A172 (cell line): ENCODE measurements at regions not wholly inside any gene's neighbourhood (a gene's known extent, or its start where the extent isn't known, plus 50 kb on each side); places are given as distances from the start of the nearest gene placed in this dataset.
"Not testable (repeated sequence)": the region's sequence is repeated elsewhere in the genome, so short reads cannot be mapped to it uniquely, and the experiment has no call there.

Experiments
- DNase-seq: peaks from one replicate; pipeline ENCODE4 v3.0.0-alpha.2; 2015; ENCODE audit warnings: low spot score

DNA sequence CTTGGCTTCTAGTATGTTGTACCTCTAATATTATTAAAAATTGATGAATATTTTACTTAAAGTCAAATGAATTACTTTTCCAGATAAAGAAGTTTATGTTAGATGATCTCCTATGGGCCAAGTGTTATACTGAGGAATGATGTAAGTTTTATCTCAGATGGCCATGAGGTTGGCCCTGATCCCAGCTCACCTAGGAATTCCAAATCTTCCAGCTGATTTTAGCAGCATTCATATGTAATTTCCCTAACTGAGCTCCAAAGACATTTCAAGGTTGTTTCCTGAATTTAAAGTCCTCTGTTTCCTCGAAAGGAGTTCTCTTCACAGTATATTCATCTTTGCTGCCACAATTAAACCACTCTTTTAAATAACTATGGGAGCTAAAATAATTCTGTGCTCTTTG lies 1670.4 kb upstream of the SPRY2 start:
- no peak for DNase-seq

DNA sequence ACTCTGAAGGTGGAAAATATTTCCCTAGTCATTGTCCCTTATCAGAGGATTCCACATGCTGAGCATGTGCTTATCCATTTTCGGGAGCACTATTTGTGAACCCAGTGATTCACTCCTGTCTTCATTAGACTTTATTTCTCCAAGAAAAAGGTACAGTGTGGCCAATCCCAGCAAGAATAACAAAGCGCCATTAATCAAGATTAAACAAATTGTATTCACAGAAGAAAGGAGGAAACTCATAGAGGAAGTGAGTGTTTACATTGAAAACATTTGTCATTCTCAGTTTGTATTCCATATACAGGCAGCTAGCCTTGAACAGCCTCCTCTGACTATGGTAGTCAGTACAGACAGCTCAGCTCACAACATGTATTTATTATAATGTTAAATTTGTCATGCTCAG lies 1669.9 kb upstream of the SPRY2 start:
- DNase-seq: peak; percentile 11

DNA sequence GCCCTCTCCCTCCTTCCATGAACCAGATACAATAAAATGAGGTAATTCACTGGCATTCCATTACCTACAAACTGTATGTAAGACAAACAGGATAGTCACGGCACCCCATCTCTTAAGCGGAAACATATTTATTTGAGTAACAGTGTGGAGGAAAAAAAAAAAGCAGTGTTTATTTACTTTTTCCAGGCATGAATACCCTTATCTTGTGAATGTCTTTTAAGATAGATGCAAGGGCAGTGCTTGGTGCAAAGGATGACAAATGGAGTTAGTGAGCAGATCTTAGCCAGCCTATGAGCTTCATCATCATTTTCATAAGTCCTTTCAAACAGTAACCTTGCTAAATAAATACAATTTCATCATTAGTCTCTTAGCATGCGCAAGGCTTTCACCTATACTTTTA lies 1661.8 kb upstream of the SPRY2 start:
- no peak for DNase-seq

DNA sequence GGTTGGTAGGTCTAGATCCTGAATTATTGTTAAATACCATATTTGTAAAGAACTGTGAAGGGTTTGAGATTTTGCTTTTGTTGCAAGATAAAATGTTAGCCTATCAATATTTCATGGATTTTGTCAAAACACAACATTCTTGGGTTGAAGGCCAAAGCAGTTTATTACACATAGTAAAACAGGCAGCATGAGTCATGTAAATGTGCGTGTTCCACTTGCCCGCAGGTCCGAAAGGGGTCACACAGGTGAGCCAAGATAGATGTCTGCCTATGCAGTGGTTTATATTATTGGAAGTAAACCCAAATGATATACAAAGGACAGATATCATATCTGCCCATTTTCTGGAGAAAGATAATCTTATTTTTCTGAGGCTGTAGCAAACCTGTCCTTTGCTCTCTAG lies 1654.4 kb upstream of the SPRY2 start:
- DNase-seq: no peak

DNA sequence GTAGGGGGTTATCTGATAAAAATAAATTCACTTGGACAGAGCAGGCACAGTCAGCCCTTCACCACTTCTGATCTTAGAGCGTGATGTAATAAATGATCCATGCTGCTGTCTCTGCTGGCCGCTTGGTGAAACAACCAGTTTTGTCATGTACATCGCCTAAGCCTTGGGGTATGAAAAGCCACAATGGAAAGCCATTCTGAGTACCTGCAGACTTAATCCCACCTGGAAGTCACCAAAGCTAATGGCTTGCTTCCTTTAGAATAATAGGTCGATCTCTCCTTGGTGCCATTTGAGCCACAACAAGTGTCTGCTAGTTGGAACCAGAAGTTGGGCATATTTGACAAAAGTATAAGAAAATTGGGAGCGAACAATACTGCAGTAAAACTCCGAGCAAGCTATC lies 1649.7 kb upstream of the SPRY2 start:
- no peak for DNase-seq

GRCh38 chr13:81988567-81988966 lies 1647.6 kb upstream of the SPRY2 start:
- DNase-seq: no peak

DNA sequence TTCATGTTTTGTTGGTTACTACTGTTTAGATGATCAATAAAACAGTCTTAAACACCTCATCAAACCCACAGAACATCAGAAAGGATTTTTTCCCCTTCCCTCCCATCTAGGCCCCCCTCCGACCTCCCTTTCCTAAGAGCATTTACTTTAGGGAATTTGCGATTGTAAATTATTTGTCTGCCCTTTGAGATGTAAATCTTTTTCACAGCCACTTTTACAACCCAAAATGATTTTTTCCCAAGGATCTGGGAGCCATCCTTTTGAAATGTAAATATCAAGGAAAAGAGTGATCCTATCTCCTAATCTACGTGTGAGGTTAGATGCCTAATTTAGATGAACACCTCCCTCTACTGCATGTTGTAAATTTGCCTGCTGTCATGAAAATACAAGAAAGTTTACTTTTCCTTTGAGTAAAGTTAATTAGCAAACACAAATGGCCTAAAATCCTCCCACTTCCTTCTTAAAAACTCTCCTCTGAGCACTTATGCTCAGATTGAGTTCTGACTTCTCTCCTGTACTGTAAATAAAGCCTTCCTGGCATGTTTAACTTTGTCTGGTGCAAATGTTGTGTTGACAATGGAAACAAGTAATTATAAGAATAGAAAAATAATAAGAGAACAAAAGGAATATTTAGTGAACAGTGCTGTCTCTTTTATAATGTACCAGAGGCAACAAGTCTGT lies 1646.9 kb upstream of the SPRY2 start:
- DNase-seq: no peak

DNA sequence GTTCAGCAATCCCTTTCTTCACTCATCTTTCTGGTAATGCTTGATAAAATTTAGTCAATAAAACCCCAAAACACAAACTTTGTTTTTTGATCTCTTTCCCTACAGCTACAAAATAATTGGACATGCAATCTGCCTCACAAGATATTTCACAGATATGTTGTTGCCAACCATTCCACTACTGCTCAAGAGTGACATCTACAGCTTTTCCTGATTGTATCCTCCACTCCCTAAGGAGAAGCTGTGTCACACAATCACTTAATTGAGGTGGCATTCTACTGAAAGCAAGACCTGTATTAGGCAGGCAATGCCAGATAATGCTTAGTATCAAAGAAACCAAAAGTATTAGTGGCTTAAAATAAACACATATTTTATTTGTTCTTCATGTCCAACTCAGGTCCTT lies 1646.2 kb upstream of the SPRY2 start:
- DNase-seq: no peak

GRCh38 chr13:81986308-81986707 lies 1645.4 kb upstream of the SPRY2 start:
- DNase-seq: no peak

- no peak for DNase-seq
Measured at GRCh38 chr13:81957121-81957520, 1616.2 kb upstream of the SPRY2 start.

DNA sequence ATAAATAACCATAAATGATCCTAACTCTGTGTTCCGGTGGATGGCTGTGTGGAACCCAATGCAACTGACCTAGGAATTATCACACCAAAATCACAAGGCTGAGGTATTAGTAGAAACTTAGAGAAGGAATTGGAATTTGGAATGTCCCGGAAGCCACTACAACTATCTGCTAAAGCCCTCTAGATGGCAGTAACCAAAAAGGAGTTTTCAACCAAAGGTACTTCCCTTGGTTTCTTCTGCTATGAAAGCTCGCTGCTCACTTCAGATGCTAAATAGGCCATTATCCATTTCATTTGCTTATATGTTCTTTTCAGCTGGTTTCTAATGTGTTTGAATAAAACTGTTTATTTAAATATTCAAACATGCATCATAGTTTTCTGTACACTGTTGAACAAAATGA lies 1589.1 kb upstream of the SPRY2 start:
- peak; percentile 35 for DNase-seq

DNA sequence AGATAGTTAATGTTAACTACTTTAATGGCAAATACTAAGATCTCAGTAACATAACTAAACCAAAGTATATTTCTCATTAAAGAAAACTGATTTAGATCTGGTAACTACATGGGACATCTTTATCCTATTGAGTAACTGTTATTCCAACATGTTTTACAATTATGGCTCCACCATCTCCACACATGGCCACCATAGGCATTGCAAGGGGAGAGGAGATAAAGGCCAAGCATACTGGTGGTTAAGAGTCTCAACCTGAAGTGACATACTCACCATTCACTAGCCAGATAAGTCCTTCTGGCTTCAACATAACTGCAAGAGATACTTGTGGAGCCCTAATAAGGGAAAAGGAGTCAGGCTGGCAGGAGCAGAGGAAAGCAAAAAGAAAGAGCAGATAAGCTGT lies 1586.4 kb upstream of the SPRY2 start:
- DNase-seq: peak; percentile 0

- DNase-seq: no peak
Measured at GRCh38 chr13:81917810-81918209, 1576.9 kb upstream of the SPRY2 start.

- no peak for DNase-seq
Measured at GRCh38 chr13:81916461-81916860, 1575.5 kb upstream of the SPRY2 start.

DNA sequence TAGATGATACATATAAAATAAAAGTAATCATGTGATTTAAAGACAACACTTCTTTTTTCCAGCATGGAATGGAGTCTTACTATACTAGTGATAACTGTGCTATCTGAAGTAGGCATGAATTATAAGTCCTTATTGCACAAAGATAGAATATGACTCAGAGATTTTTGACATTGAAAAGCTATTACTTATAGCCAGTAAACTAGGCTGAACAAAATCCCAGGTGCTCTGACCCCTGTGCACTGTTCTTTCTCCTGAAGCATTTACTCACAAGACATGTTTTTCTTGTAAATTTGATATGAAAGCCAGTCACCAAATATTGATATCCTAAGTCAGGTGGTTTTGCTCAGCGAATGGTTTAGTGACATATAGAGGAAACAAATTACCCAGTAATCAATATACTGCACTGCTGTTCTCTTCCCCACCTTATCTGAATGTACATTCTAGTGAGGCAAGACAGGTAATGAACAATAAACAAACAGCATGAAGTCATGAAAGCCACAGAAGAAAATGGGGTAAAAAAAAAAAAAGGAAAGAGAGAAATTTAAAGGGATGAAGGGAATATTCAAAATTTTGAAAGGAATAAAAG lies 1567.0 kb upstream of the SPRY2 start:
- DNase-seq: no peak

DNA sequence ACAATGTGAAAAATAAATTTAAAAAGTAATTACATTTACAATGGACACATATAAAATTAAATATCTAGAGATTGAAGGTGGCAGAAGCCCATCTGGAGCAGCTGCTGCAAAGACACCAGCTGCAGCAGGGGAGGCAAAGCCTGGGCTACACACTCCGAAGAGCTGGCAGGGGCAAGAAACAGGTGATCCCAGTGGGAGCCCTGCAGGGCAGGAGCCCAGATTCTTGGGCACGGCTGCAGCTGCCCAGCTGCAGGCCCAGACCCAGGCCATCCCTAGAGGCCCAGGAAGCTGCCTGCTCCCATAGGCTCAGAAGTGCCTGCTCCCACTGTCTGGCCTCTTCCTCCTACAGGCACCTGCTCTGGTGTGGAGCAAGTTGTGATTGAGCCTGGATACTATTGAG lies 1547.9 kb upstream of the SPRY2 start:
- DNase-seq: no peak

DNA sequence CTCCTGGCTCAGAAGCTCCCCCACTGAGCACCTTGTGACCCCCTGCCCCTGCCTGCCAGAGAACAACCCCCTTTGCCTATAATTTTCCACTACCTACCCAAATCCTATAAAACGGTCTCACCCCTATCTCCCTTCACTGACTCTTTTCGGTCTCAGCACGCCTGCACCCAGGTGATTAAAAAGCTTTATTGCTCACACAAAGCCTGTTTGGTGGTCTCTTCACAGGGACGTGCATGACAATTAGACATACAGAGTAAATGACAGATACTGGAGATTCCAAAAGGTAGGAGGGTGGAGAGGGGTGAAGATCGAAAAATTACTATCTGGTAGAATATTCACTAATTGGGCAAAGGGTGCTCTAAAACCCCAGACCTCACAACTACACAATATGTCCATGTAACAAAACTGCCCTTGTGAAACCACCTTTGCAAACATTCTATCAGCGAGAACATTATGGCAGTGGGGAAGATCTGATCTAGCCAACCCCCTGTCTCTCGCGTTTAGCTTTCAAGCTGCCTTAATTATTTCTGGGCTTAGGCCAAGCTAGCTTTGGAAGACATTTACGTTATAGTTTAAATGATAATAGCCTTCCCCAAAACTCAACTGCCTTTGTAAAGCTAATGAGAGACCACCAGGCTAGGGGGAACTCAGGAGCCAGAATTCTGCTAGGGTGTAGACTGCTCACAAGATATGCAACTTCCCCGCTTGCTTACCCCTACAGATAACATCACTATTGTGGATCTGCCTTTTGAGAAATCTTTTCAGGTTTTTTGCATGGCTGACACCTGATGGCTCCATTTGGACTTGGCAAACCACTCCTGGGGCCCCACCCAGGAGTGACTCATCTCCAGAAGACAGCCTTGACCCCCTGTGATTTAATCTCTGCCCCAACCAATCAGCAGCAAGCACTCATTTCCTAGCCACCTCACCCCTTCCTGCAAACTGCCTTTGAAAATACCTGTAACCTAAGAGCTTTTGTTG lies 1534.0 kb upstream of the SPRY2 start:
- peak; percentile 14 for DNase-seq

- DNase-seq: no peak
Measured at GRCh38 chr13:81874253-81874652, 1533.3 kb upstream of the SPRY2 start.

DNA sequence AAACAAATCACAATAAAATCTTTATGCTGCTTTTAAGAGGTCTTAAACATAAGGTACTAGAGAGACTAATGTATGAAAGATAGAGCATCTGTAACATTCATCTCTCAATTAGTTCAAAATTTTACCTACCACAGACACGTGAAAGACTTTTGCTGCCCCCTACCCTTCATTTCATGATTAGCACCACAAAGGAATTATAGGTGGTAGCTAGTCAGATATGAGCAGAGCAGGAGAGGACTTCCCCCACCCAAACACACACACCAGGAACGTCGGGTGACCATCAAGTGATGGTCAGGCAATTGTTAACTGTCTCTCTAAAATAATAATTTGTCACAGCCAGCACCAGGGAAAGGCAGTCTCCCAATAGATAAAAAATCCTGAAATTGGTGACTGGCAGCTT lies 1531.7 kb upstream of the SPRY2 start:
- peak; percentile 10 for DNase-seq

DNA sequence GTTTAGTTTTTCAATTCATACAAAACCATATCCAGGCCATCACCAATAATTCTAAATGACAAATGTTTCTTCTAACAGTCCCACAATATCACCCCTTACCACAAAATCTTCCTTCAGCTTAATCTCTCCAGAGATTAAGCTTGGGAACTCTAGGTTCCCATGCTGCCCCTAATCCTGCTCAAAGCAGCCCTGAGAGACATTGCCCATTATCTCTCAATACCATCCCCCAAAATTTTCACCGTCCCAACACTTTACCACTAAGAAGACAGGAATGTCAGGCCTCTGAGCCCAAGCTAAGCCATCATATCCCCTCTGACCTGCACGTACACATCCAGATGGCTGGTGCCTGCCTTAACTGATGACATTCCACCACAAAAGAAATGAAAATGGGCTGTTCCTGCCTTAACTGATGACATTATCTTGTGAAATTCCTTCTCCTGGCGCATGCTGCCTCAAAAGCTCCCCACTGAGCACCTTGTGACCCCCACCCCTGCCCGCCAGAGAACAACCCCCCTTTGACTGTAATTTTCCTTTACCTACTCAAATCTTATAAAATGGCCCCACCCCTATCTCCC lies 1530.9 kb upstream of the SPRY2 start:
- not testable (repeated sequence) for DNase-seq

DNA sequence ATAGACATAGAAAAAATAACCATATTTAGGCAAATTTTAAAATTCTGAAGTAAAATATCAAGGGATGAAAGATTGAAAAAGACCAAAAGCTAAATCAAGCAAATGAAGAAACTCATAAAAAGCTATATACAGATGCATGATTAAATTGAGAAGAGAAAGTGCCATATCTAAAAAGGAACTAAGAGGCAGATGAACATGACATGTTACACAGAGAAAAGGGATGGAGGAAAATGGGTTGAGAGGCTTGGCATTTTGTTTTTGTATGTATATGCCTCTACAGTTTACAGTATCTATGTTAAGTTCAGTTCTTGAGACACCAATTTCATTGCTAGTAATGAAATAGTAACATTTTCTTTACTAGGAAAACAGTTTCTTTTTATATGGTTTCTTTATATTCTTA lies 1507.4 kb upstream of the SPRY2 start:
- no peak for DNase-seq

DNA sequence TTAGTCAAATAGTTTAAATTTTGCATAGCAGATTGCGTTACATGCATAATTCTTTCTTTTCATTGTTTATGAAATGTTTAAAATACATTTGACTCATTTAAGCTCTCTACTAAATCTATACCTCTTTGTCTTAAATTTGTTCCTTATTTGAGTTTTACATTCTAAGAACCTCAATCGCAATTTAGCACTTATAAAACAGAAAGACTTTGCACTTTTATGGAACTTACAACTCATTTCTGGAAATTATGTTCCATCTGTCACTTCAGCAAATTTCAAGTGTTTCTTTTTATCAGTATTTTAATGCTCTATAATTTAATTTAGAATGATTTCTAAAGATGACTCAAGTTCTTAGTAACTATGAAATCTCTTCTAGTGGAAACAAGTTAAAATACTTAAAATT lies 1505.8 kb upstream of the SPRY2 start:
- DNase-seq: no peak
